Pancreas (tissue), 10 donors: ENCODE measurements at regions not wholly inside any gene's neighbourhood (a gene's known extent, or its start where the extent isn't known, plus 50 kb on each side); places are given as distances from the start of the nearest gene placed in this dataset.

Experiments
- ATAC-seq, 4 donors: fragments of 200-7000 bp; cut with Tn5 transposase; one replicate each; pipeline versions ENCODE4 v1.8.0 to v1.9.1; 2020; ENCODE audit warnings: mild to moderate bottlenecking in 4 of 4, moderate library complexity in 4 of 4
- DNase-seq, 6 donors: peaks; one replicate each; pipeline ENCODE4 v3.0.0-alpha.2; 2020
- FAIRE-seq: peaks from 2 replicates; lab custom pipeline; 2012; peaks lifted over from hg19 to GRCh38; lab: Jason Lieb, UNC
- H3K27ac ChIP-seq, 4 donors: fragments of 200-600 bp; sonication (generic); 1 replicate in 3 of 4; 2 replicates in 1 of 4; pipeline versions ENCODE4 v1.5.0 to v1.8.0; 2020
- H3K27me3 ChIP-seq, 4 donors: fragments of 200-600 bp; one replicate each; pipeline ENCODE4 v1.8.0; 2021
- H3K36me3 ChIP-seq, 3 donors: fragments of 200-600 bp; sonication (generic) in 1 of 3; one replicate each; pipeline versions ENCODE4 v1.5.0 to v1.8.0; 2020 to 2021
- H3K4me1 ChIP-seq, 3 donors: fragments of 200-600 bp; one replicate each; pipeline ENCODE4 v1.8.0; 2021
- H3K4me3 ChIP-seq, 4 donors: fragments of 200-600 bp; sonication (generic) in 2 of 4; one replicate each; pipeline versions ENCODE4 v1.5.0 to v1.8.0; 2020 to 2021
- H3K9me3 ChIP-seq, 4 donors: fragments of 200-600 bp; one replicate each; pipeline ENCODE4 v1.8.0; 2021
- CTCF ChIP-seq, 4 donors: fragments of 200-600 bp; sonication (generic) in 3 of 4; IDR thresholded peaks; one replicate each; pipeline versions ENCODE4 v1.5.0 to v1.8.0; 2021; ENCODE audit warnings: antibody characterized with exemption in 4 of 4
- WGBS, 2 donors: extraction: QIAGEN DNeasy Blood & Tissue Kit; methylation state at CpG; one replicate each; pipeline ENCODE4 v1.1.7; 2013; 5-methylcytosine and 5-hydroxymethylcytosine counted together
- intact Hi-C, 3 donors: fragments of 100-400 bp; cut with DNase I; formaldehyde crosslinking; loops; one replicate each; pipeline versions ENCODE4 v1.11.1 to v1.14.2; 2022
- donor health status: healthy with polysubstance abuse.
- donor health status: DM: no; HTN: no; CAD: no; lungs with moderate emphysema.
- donor health status: DM: no; HTN: no; CAD: no.
- donor health status: control.
- donor health status: control.
- donor health status: Bipolar disorder and iron deficiency.
- donor health status: DM: yes; HTN: yes; CAD: no.
- donor health status: DM: no; HTN: no; CAD: no.
- donor health status: DM: no; HTN: no; CAD: no.
- donor health status: DM: yes; HTN: yes; CAD: no.

- Histone ChIP-seq H3K4me1 (no peaks in the 10 kb centered on the region), H3K9me3 (no peaks in the 10 kb centered on the region), H3K36me3 (no peaks in the 10 kb centered on the region), H3K4me3 (no peak overlapping the region), H3K27me3 (no peaks in the 10 kb centered on the region), H3K27ac (no peak overlapping the region)
- intact Hi-C loops, result no loop called here
- ATAC-seq (no peak), FAIRE-seq (no peak), DNase-seq (no peak)
- WGBS, 2 donors, result 40 to 48% methylated on average over 5 of the region's 5 CpGs
- no peak for TF ChIP-seq CTCF (IDR thresholded peaks at IDR 0.05)
Measured at GRCh38 chr7:137151041-137151689, 192.4 kb downstream of the PTN start.

GRCh38 chr7:137147338-137147720 lies 196.2 kb downstream of the PTN start:
- Histone ChIP-seq H3K27me3 (no peaks in the 10 kb centered on the region), H3K4me1 (no peaks in the 10 kb centered on the region), H3K27ac (no peak overlapping the region), H3K9me3 (no peaks in the 10 kb centered on the region), H3K4me3 (no peak overlapping the region), H3K36me3 (no peaks in the 10 kb centered on the region)
- intact Hi-C loops, result no loop called here
- FAIRE-seq (no peak), ATAC-seq (no peak), DNase-seq (no peak)
- TF ChIP-seq CTCF (IDR thresholded peaks at IDR 0.05), result no peak
- WGBS, 2 donors, result 76 to 79% methylated on average over 3 of the region's 3 CpGs

GRCh38 chr7:137146552-137147337 lies 196.8 kb downstream of the PTN start:
- 78 to 86% methylated on average over 8 of the region's 8 CpGs for WGBS, 2 donors
- no peak overlapping the region for H3K27ac ChIP-seq
- TF ChIP-seq CTCF (IDR thresholded peaks at IDR 0.05), result no peak
- H3K27me3 ChIP-seq, result no peaks in the 10 kb centered on the region
- FAIRE-seq (no peak), DNase-seq (no peak), ATAC-seq (no peak)
- H3K4me1 ChIP-seq, result no peaks in the 10 kb centered on the region
- intact Hi-C loops, result no loop called here
- H3K9me3 ChIP-seq, result no peaks in the 10 kb centered on the region
- no peak overlapping the region for H3K4me3 ChIP-seq
- no peaks in the 10 kb centered on the region for H3K36me3 ChIP-seq

GRCh38 chr7:137146012-137146455 lies 197.5 kb downstream of the PTN start:
- WGBS, 2 donors, result 34 to 36% methylated on average over 1 of the region's 1 CpG
- H3K9me3 ChIP-seq, result no peaks in the 10 kb centered on the region

More at GRCh38 chr7:137146012-137146455, 197.5 kb downstream of the PTN start:
- Histone ChIP-seq H3K27ac (no peak overlapping the region), H3K27me3 (no peaks in the 10 kb centered on the region), H3K4me3 (no peak overlapping the region), H3K36me3 (no peaks in the 10 kb centered on the region), H3K4me1 (no peaks in the 10 kb centered on the region)
- DNase-seq (no peak), ATAC-seq (no peak), FAIRE-seq (peak; percentile 73)
- TF ChIP-seq CTCF (IDR thresholded peaks at IDR 0.05), result no peak
- intact Hi-C loops, result no loop called here
